BE2C (cell line): ENCODE measurements at regions not wholly inside any gene's neighbourhood (a gene's known extent, or its start where the extent isn't known, plus 50 kb on each side); places are given as distances from the start of the nearest gene placed in this dataset.

Source experiments
- DNase-seq: peaks from one replicate; pipeline ENCODE4 v3.0.0-alpha.2; 2020
- H3K27me3 ChIP-seq: fragments of 250-450 bp; sonication (Bioruptor Pico); 2 replicates; pipeline ENCODE4 v1.5.1; 2020; ENCODE audit warnings: mild to moderate bottlenecking
- H3K36me3 ChIP-seq: fragments of 250-450 bp; sonication (Bioruptor Pico); 2 replicates; pipeline ENCODE4 v1.5.1; 2020; ENCODE audit warnings: mild to moderate bottlenecking
- H3K4me1 ChIP-seq: fragments of 250-450 bp; sonication (Bioruptor Pico); 2 replicates; pipeline ENCODE4 v1.5.1; 2020
- H3K4me3 ChIP-seq: 2 replicates; pipeline ENCODE4 v1.5.1; 2011; ENCODE audit warnings: low read depth, low read length
- H3K9me3 ChIP-seq: fragments of 250-450 bp; sonication (Bioruptor Pico); 2 replicates; pipeline ENCODE4 v1.5.1; 2020
- TF ChIP-seq, protein P1 (sequence below): IDR thresholded peaks from 2 replicates; pipeline ENCODE4 v1.5.1; 2012; ENCODE audit warnings: mild to moderate bottlenecking, low read depth, low read length

DNA sequence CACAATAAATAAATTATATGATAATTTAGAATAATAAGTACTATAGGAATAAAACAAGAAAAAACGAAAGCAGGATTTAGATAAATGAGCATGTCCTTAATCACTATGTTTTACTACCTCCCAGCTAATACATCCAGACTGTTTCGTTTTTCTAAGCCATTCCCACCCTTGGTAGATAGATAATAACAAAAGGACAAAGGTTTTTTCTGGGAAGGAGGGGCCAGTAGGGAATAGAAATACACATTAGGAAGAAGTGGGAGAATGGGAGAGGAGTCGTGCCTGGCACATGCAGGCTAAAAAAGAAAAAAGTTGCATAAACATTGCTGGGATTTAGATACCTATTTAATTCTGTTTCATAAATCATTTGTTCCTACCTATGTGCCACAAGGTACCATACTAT is 97.1 kb downstream of the MTX3 start:
- Histone ChIP-seq H3K4me3 (no peak overlapping the region), H3K27me3 (peaks cover 30% of the 10 kb centered on the region), H3K36me3 (no peaks in the 10 kb centered on the region), H3K4me1 (no peaks in the 10 kb centered on the region), H3K9me3 (no peaks in the 10 kb centered on the region)
- TF ChIP-seq, protein P1, sequence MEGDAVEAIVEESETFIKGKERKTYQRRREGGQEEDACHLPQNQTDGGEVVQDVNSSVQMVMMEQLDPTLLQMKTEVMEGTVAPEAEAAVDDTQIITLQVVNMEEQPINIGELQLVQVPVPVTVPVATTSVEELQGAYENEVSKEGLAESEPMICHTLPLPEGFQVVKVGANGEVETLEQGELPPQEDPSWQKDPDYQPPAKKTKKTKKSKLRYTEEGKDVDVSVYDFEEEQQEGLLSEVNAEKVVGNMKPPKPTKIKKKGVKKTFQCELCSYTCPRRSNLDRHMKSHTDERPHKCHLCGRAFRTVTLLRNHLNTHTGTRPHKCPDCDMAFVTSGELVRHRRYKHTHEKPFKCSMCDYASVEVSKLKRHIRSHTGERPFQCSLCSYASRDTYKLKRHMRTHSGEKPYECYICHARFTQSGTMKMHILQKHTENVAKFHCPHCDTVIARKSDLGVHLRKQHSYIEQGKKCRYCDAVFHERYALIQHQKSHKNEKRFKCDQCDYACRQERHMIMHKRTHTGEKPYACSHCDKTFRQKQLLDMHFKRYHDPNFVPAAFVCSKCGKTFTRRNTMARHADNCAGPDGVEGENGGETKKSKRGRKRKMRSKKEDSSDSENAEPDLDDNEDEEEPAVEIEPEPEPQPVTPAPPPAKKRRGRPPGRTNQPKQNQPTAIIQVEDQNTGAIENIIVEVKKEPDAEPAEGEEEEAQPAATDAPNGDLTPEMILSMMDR, result no peak
- no peak for DNase-seq

DNA sequence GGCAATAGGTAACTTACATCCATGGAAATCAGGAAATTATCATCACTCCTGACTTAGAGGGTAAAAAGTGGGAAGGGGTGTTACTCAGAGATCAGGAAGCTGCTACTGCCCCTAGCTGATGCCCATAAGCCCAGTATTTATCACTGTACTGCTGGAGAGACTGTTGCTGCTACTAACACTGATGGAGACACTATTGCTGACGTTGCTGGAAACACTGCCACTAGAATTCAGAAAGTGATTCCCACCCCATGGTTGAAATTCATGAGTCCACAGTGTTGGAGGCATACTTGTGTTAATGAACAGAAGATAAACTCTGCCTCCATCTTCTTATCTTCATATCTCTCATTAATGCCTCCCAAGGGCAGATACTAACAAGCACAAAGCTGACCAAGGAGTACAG is 97.6 kb downstream of the MTX3 start:
- no peak for DNase-seq
- H3K9me3 ChIP-seq, result no peaks in the 10 kb centered on the region
- H3K27me3 ChIP-seq, result peaks cover 30% of the 10 kb centered on the region
- no peak overlapping the region for H3K4me3 ChIP-seq
- TF ChIP-seq, protein P1, result no peak
- no peaks in the 10 kb centered on the region for H3K4me1 ChIP-seq
- no peaks in the 10 kb centered on the region for H3K36me3 ChIP-seq

DNA sequence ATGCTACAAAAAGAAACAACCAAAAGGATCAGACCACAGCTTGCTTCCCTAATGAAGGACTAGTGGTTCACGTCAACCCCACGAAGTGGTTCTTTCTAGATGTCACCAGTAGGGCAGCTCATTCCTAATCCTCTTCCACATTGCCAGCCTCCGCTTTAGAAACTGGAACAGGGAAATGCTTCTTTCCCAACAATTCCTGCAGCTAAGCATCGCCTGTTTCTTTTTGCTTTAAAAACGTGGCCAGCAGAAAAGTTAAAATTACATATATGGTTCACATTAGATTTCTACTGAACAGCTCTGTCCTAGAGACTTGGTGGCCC is 100.2 kb downstream of the MTX3 start:
- Histone ChIP-seq H3K4me1 (no peaks in the 10 kb centered on the region), H3K27me3 (peaks cover 44% of the 10 kb centered on the region), H3K9me3 (no peaks in the 10 kb centered on the region), H3K36me3 (no peaks in the 10 kb centered on the region), H3K4me3 (no peak overlapping the region)
- TF ChIP-seq, protein P1, result no peak
- no peak for DNase-seq

DNA sequence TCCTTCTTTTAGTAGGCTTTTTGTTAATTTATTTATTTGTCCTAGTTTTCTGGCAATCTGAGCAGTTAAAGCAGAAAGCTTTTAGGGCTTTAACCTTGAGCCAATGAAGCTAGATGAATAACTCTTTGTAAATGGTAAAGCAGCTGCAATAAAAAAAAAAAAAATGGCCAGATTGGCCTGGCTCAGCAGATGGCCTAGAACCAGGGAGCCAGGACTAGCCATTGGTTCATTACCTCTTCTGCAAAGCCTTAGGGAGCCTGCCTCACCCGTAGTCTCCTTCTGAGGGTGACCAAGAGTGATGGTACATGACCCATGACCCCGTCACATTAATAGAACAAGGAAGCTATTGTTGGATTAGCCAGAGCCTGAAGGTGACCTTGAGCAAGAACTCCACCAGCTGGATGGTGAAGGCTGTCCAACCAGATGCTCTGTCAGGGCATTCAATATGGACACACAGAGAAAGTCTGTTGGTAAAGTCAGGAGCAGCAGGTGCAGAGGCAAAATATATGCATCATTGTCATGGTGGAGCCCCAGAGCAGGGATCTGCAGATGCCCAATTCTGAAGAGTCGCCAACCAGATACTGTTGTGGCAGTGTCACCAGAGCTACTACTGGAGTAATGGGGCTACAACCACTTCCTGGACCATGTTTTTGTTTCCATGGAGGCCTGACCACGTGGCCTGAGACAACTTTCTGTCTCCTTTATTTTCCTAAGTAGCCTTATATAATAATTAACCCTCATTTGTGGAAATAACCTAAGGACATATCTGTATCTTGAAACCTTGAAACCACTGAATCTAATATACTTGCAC is 100.7 kb downstream of the MTX3 start:
- TF ChIP-seq, protein P1, result no peak
- Histone ChIP-seq H3K27me3 (peaks cover 41% of the 10 kb centered on the region), H3K4me1 (no peaks in the 10 kb centered on the region), H3K36me3 (no peaks in the 10 kb centered on the region), H3K4me3 (no peak overlapping the region), H3K9me3 (no peaks in the 10 kb centered on the region)
- DNase-seq, result no peak

DNA sequence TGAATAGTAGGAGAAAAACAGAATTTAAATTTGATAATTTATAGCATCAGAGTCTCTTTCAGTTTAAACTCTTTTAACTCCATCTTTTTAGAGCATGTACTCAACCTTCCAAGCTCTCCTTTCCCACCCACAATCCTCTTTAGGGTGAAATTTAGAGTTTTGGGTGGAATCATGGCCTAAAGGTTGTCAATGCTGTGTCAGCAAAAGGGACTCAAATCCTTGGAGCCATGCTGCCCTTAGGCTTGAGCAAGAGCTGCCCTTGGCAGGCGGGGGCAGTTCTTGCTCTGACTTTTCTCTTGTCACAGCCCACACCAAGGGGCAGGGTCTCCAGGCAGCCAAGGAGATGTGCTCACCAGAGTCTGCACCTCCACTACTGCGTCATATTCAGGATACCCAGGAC is 102.4 kb downstream of the MTX3 start:
- peaks cover 32% of the 10 kb centered on the region for H3K27me3 ChIP-seq
- no peak overlapping the region for H3K4me3 ChIP-seq

More for the DNA sequence above, 102.4 kb downstream of the MTX3 start:
- H3K9me3 ChIP-seq, result no peaks in the 10 kb centered on the region
- no peaks in the 10 kb centered on the region for H3K36me3 ChIP-seq
- TF ChIP-seq, protein P1, result no peak
- DNase-seq, result no peak
- H3K4me1 ChIP-seq, result no peaks in the 10 kb centered on the region
